ENCODE measurements at regions not wholly inside any gene's neighbourhood (a gene's known extent, or its start where the extent isn't known, plus 50 kb on each side); places are given as distances from the start of the nearest gene placed in this dataset.

DNA sequence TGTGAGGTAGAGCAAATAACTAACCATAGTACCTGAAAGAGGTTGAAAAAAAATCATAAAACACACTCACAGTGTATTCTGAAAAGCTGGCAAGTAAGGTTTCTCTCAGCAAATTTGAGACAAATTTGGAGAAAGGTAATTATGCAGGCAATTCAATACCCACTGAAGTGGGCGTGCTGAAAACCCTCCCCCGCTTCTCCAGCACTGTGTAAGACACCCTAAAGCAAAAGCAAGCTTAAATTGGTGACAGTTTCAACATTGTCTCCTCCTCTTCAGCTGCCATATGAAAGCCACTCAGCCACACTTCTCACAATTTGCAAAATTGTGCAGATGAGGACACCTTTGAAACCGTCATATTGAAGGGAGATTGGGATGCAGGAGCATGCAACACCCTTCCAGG lies 322.3 kb upstream of the CDH6 start:
- ATAC-seq (ENCODE audit: low read depth) (no peak), DNase-seq (ENCODE audit: low spot score) (no peak)
- no peaks in the 10 kb centered on the region for H3K9me3 ChIP-seq (ENCODE audit: severe bottlenecking)
- no peaks in the 10 kb centered on the region for H3K4me1 ChIP-seq (ENCODE audit: insufficient read depth, poor library complexity, severe bottlenecking)
- H3K4me3 ChIP-seq (ENCODE audit: severe bottlenecking): no peak overlapping the region
- H3K27ac ChIP-seq (ENCODE audit: poor library complexity, severe bottlenecking): no peak overlapping the region
- no peaks in the 10 kb centered on the region for H3K36me3 ChIP-seq (ENCODE audit: low read depth)
- H3K27me3 ChIP-seq (ENCODE audit: insufficient read depth, poor library complexity, severe bottlenecking): peaks cover 40% of the 10 kb centered on the region
- TF ChIP-seq CTCF (IDR thresholded peaks at IDR 0.05; ENCODE audit: poor library complexity, severe bottlenecking): no peak

GRCh38 chr5:30867711-30868110 lies 325.8 kb upstream of the CDH6 start:
- H3K4me3 ChIP-seq (ENCODE audit: severe bottlenecking): no peak overlapping the region
- no peaks in the 10 kb centered on the region for H3K9me3 ChIP-seq (ENCODE audit: severe bottlenecking)
- H3K27me3 ChIP-seq (ENCODE audit: insufficient read depth, poor library complexity, severe bottlenecking): peaks cover 17% of the 10 kb centered on the region
- H3K27ac ChIP-seq (ENCODE audit: poor library complexity, severe bottlenecking): no peak overlapping the region
- H3K4me1 ChIP-seq (ENCODE audit: insufficient read depth, poor library complexity, severe bottlenecking): no peaks in the 10 kb centered on the region
- no peaks in the 10 kb centered on the region for H3K36me3 ChIP-seq (ENCODE audit: low read depth)
- ATAC-seq (ENCODE audit: low read depth): no peak
- no peak for TF ChIP-seq CTCF (IDR thresholded peaks at IDR 0.05; ENCODE audit: poor library complexity, severe bottlenecking)
- DNase-seq (ENCODE audit: low spot score): no peak

DNA sequence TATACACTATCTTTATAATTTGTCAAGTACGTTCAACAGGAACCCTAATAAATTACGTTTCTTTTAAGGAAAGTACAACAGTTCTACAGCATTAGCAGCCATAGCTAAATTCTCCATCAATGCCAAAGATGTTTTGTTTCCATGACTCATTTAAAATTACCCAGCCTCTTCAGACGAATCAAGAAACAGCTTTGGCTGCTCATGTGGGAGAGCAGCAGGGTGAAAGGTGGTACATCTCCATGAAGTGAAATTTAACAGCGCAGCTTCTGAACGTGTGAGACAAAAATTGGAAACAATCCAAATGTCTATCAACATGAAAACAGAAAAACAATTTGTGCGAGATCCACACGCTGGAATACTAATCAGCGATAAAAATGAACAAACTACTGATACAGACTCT lies 327.3 kb upstream of the CDH6 start:
- H3K4me1 ChIP-seq (ENCODE audit: insufficient read depth, poor library complexity, severe bottlenecking): no peaks in the 10 kb centered on the region
- no peak for DNase-seq (ENCODE audit: low spot score)
- no peaks in the 10 kb centered on the region for H3K9me3 ChIP-seq (ENCODE audit: severe bottlenecking)
- no peak for ATAC-seq (ENCODE audit: low read depth)
- peaks cover 13% of the 10 kb centered on the region for H3K27me3 ChIP-seq (ENCODE audit: insufficient read depth, poor library complexity, severe bottlenecking)
- no peak for TF ChIP-seq CTCF (IDR thresholded peaks at IDR 0.05; ENCODE audit: poor library complexity, severe bottlenecking)
- no peak overlapping the region for H3K27ac ChIP-seq (ENCODE audit: poor library complexity, severe bottlenecking)
- no peaks in the 10 kb centered on the region for H3K36me3 ChIP-seq (ENCODE audit: low read depth)
- H3K4me3 ChIP-seq (ENCODE audit: severe bottlenecking): no peak overlapping the region

DNA sequence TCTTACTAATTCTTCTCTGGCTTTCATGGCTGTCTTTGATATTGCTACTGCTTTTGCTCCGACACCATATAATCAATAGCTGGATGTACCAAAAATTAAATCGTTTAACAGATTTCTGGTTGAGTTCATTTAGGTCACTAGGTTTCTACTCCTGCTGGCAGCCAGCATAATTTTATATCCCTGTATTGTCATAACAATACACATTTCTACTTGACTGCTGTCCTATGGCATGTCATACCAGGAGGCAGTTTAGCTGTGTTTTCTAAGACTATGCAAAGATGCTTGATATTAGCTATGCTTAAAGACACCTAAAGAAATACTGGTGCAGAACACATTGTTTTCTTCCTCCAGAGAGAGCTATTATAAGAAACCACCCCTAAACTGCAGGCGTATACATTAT lies 337.2 kb upstream of the CDH6 start:
- no peak for ATAC-seq (ENCODE audit: low read depth)
- Histone ChIP-seq H3K9me3 (ENCODE audit: severe bottlenecking) (no peaks in the 10 kb centered on the region), H3K36me3 (ENCODE audit: low read depth) (no peaks in the 10 kb centered on the region), H3K27ac (ENCODE audit: poor library complexity, severe bottlenecking) (no peak overlapping the region), H3K4me3 (ENCODE audit: severe bottlenecking) (no peak overlapping the region), H3K4me1 (ENCODE audit: insufficient read depth, poor library complexity, severe bottlenecking) (no peaks in the 10 kb centered on the region), H3K27me3 (ENCODE audit: insufficient read depth, poor library complexity, severe bottlenecking) (peaks cover 13% of the 10 kb centered on the region)
- TF ChIP-seq CTCF (IDR thresholded peaks at IDR 0.05; ENCODE audit: poor library complexity, severe bottlenecking): no peak
- no peak for DNase-seq (ENCODE audit: low spot score)

DNA sequence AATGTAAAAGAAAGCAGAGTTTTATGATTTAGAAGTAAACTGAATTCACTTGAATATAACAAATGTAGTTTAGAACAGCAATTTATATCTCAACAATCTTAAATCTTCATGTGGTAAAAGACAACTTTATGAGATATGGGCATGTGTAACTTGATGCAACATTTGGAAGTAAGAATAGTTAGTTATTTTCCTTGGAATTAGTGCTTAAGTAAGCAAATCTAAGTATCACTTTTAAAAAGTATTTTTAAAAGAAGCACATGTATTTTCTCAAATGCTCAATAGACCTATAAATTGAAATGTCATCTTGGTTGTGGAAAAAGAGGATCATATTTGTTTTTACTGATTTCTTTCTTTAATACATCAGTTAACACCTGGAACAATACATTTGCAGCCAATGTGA lies 340.3 kb upstream of the CDH6 start:
- no peak overlapping the region for H3K27ac ChIP-seq (ENCODE audit: poor library complexity, severe bottlenecking)
- ATAC-seq (ENCODE audit: low read depth): no peak
- peaks cover 26% of the 10 kb centered on the region for H3K27me3 ChIP-seq (ENCODE audit: insufficient read depth, poor library complexity, severe bottlenecking)
- no peak for TF ChIP-seq CTCF (IDR thresholded peaks at IDR 0.05; ENCODE audit: poor library complexity, severe bottlenecking)
- H3K4me1 ChIP-seq (ENCODE audit: insufficient read depth, poor library complexity, severe bottlenecking): no peaks in the 10 kb centered on the region
- no peaks in the 10 kb centered on the region for H3K9me3 ChIP-seq (ENCODE audit: severe bottlenecking)
- no peak for DNase-seq (ENCODE audit: low spot score)
- no peak overlapping the region for H3K4me3 ChIP-seq (ENCODE audit: severe bottlenecking)
- H3K36me3 ChIP-seq (ENCODE audit: low read depth): no peaks in the 10 kb centered on the region
